ENCODE measurements at regions not wholly inside any gene's neighbourhood (a gene's known extent, or its start where the extent isn't known, plus 50 kb on each side); places are given as distances from the start of the nearest gene placed in this dataset.

DNA sequence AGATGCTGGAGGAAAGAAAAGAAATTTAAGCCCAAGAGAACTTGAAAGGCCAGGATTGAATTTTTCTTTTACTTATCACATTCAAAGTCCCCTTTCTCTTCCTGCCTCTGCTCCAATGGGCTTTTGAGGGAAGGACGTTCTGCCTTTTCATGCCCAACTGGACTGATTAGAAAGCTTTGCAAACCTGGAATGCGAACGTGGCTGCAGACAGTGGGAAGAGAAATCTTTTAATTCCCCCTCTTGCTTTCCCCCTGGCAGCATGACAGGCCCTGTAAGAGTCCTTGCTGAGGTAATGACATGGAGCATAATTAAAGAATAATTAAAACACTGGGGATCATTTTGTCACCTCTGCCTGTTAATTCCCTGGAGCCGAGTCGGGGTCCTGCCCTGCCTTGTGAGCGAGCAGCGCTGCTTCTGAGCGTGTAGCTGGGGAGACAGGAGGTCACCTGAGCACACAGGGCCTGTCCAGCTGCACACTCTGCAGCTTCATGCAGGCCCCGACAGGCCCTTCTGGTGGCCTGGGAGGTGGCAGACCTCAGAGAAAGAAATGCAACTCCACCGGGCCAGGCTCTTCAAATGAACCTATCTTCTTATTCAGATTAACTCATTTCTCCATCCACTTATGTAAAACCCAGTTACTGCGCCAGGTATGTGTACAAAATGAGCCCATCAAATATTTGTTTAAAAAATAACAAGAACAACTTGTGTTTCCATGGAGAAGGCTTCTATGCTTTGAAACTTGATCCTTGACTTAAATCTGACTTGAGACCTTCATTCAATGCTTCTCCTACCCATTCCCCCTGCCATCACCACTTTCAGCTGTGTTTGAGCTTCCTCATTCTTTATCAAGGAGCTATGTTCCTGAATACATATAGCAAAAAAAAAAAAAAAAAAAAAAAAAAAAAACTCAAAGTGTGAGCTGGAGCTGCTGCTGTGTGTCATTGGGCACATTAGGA lies 628.2 kb upstream of the CFAP20DC start:
- TF ChIP-seq, protein P1, sequence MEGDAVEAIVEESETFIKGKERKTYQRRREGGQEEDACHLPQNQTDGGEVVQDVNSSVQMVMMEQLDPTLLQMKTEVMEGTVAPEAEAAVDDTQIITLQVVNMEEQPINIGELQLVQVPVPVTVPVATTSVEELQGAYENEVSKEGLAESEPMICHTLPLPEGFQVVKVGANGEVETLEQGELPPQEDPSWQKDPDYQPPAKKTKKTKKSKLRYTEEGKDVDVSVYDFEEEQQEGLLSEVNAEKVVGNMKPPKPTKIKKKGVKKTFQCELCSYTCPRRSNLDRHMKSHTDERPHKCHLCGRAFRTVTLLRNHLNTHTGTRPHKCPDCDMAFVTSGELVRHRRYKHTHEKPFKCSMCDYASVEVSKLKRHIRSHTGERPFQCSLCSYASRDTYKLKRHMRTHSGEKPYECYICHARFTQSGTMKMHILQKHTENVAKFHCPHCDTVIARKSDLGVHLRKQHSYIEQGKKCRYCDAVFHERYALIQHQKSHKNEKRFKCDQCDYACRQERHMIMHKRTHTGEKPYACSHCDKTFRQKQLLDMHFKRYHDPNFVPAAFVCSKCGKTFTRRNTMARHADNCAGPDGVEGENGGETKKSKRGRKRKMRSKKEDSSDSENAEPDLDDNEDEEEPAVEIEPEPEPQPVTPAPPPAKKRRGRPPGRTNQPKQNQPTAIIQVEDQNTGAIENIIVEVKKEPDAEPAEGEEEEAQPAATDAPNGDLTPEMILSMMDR (IDR thresholded peaks at IDR 0.05 in 4 of 5, conservative IDR thresholded peaks at IDR 0.05 in 1 of 5), result no peak
- no peak for TF ChIP-seq POLR2A (IDR thresholded peaks at IDR 0.05)

Measured in gastrocnemius medialis (tissue), 4 donors.